ENCODE measurements at regions not wholly inside any gene's neighbourhood (a gene's known extent, or its start where the extent isn't known, plus 50 kb on each side); places are given as distances from the start of the nearest gene placed in this dataset.
"Not testable (repeated sequence)": the region's sequence is repeated elsewhere in the genome, so short reads cannot be mapped to it uniquely, and the experiment has no call there.

DNA sequence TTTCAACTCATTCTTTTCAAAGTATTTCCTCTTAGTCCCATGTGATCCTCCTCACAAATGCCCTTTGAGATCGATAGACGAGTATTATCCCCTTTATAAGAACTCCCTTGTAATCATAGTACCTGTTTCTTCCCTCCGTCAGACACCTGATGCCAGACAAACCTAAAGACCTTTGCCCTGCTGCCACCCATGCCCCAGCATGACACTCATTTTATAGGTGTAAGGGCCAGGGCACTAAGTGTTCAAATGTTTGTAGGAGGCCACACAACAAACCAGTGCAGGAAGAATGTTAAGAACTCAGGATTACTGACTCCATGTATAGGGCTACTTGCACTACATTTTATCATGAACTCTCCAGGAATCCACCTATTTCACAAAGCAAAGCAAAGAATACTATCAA, 115.6 kb upstream of the DIAPH2 start:
- Mint-ChIP-seq H3K27ac (no peak overlapping the region), H3K4me1 (no peaks in the 10 kb centered on the region), H3K36me3 (ENCODE audit: low read depth) (no peaks in the 10 kb centered on the region), H3K4me3 (no peak overlapping the region), H3K27me3 (no peaks in the 10 kb centered on the region)
- DNase-seq (no peak), ATAC-seq (no peak)
- no peaks in the 10 kb centered on the region for H3K9me3 ChIP-seq (ENCODE audit: control insufficient read depth, low read length, poor library complexity, severe bottlenecking)

DNA sequence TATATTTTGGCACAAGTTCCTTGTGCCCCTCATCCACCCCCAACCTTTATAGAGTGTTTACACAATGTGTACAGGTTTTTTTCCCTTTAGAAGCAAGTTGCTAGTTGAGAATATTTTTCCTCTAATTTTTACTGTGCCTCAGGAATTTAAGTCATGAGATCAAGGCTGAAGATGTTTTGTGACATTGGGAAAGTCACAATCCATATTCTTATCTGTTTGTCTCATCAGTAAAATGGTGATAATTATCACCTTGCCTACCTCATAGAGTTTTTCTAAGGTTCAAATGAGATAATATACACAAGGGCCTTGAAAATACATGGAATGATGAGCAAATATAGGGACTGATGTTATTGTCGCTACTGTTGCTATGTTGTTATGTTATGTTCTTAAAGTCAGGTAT, 109.6 kb upstream of the DIAPH2 start:
- H3K4me1 Mint-ChIP-seq, result no peaks in the 10 kb centered on the region
- no peak overlapping the region for H3K27ac Mint-ChIP-seq
- H3K36me3 Mint-ChIP-seq (ENCODE audit: low read depth), result no peaks in the 10 kb centered on the region
- H3K27me3 Mint-ChIP-seq, result peaks cover 8% of the 10 kb centered on the region
- no peaks in the 10 kb centered on the region for H3K9me3 ChIP-seq (ENCODE audit: control insufficient read depth, low read length, poor library complexity, severe bottlenecking)
- ATAC-seq, result no peak
- no peak overlapping the region for H3K4me3 Mint-ChIP-seq
- no peak for DNase-seq

DNA sequence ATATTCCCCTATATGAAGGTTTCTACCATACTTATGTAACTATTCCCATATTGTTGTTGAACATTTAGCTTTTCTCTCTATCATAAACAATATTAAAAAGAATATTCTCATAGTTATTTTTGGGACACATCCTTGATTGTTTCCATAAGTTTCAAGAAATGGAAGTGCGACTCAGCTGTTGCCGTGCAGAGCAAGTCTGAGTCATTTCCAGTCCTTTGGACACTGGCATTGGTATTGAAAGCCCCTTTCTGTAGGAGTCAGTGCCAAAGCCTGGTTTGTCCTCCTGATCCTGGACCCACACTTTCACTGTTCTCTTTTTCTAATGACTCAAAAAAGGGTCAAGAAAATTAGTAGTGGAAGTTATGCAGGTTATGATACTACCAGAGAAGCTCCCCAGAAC, 108.3 kb upstream of the DIAPH2 start:
- DNase-seq (no peak), ATAC-seq (no peak)
- H3K4me3 Mint-ChIP-seq, result no peak overlapping the region
- H3K27me3 Mint-ChIP-seq, result peaks cover 8% of the 10 kb centered on the region
- no peaks in the 10 kb centered on the region for H3K9me3 ChIP-seq (ENCODE audit: control insufficient read depth, low read length, poor library complexity, severe bottlenecking)
- H3K27ac Mint-ChIP-seq, result no peak overlapping the region
- H3K36me3 Mint-ChIP-seq (ENCODE audit: low read depth), result no peaks in the 10 kb centered on the region
- H3K4me1 Mint-ChIP-seq, result no peaks in the 10 kb centered on the region

DNA sequence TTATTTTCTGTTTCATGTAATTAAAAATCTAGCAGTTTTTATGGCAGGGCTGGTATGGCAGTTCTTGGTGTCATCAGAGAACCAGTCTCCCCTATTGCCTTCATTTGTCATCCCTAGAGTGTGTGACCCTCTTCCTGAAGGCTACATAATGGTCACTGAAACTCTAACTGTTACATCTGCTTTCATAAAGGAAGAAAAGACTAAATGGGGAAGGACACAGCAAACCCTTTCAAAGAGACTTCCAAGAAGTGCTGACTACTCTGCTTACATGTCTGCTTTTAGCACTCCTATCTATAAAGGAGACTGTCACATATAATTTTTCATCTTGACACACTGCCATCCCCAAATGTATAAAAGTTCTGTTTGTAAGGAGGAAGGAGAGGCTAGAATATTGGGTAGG, 105.9 kb upstream of the DIAPH2 start:
- no peaks in the 10 kb centered on the region for H3K36me3 Mint-ChIP-seq (ENCODE audit: low read depth)
- ATAC-seq, result no peak
- no peaks in the 10 kb centered on the region for H3K4me1 Mint-ChIP-seq

DNA sequence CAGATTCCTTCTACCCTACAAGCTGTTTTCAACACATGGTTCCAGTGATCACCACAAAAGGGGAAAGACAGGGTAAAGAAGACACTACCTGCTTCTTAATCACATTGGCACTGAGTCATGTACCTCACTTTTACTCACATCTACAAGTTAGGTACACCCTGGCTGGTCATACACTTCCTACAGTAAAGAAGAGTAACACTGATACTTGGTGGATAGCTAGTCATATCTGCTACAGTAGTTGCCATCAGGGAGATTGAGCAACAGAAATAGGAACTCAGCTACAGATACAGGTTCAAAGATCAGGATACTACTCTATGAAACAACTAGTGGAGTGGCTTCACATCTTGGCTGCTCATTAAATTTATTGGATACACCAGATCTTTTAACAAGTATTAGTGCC, 105.4 kb upstream of the DIAPH2 start:
- DNase-seq (no peak), ATAC-seq (no peak)
- H3K27ac Mint-ChIP-seq, result no peak overlapping the region
- H3K4me1 Mint-ChIP-seq, result no peaks in the 10 kb centered on the region
- peaks cover 8% of the 10 kb centered on the region for H3K27me3 Mint-ChIP-seq
- H3K4me3 Mint-ChIP-seq, result no peak overlapping the region
- H3K36me3 Mint-ChIP-seq (ENCODE audit: low read depth), result no peaks in the 10 kb centered on the region
- no peaks in the 10 kb centered on the region for H3K9me3 ChIP-seq (ENCODE audit: control insufficient read depth, low read length, poor library complexity, severe bottlenecking)

More for the DNA sequence above, 105.9 kb upstream of the DIAPH2 start:
- no peak overlapping the region for H3K4me3 Mint-ChIP-seq
- no peak overlapping the region for H3K27ac Mint-ChIP-seq
- no peak for DNase-seq
- H3K9me3 ChIP-seq (ENCODE audit: control insufficient read depth, low read length, poor library complexity, severe bottlenecking), result no peaks in the 10 kb centered on the region
- H3K27me3 Mint-ChIP-seq, result peaks cover 8% of the 10 kb centered on the region

DNA sequence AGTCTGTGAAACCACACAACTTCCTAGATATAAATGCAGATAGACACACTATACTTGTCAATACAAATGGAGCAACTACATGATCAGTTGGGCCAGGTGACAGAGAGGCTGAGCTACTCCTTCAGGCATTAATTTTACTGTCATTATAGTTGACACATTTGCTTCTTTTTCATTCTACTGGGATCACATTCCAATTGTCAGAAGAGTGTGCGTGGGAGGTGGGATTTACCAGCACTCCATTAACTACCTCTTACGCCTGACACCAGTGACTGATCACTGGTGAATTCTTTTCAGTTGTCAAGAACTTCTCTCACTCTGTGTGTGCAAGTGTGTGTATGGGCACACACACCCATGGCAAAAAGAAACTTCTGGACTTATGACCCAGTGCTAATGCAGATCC, 94.2 kb upstream of the DIAPH2 start:
- H3K27me3 Mint-ChIP-seq, result no peaks in the 10 kb centered on the region
- ATAC-seq (no peak), DNase-seq (no peak)
- H3K36me3 Mint-ChIP-seq (ENCODE audit: low read depth), result no peaks in the 10 kb centered on the region
- H3K27ac Mint-ChIP-seq, result no peak overlapping the region
- H3K9me3 ChIP-seq (ENCODE audit: control insufficient read depth, low read length, poor library complexity, severe bottlenecking), result no peaks in the 10 kb centered on the region
- no peak overlapping the region for H3K4me3 Mint-ChIP-seq
- H3K4me1 Mint-ChIP-seq, result no peaks in the 10 kb centered on the region

DNA sequence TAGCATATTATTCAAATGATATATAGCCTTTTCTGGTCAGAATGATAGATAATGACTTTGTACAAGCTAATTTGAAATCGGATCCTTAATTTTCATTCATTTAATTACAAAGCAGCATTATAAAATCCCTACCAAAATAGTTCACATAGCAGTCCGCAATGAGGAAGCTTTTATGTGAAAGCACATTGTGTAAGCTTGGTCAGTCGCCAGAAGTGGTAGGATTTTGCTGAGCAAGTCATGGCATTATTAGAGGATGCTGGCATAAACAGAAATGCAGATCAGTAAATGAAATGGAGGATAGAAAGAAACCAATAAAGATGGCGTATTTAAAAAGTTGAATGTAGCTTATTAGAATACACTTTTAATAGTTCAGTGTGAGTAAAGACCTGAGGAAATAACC, 93.2 kb upstream of the DIAPH2 start:
- H3K36me3 Mint-ChIP-seq (ENCODE audit: low read depth), result no peaks in the 10 kb centered on the region
- no peak overlapping the region for H3K27ac Mint-ChIP-seq
- no peaks in the 10 kb centered on the region for H3K9me3 ChIP-seq (ENCODE audit: control insufficient read depth, low read length, poor library complexity, severe bottlenecking)
- no peak overlapping the region for H3K4me3 Mint-ChIP-seq
- DNase-seq (no peak), ATAC-seq (no peak)
- no peaks in the 10 kb centered on the region for H3K4me1 Mint-ChIP-seq
- no peaks in the 10 kb centered on the region for H3K27me3 Mint-ChIP-seq

DNA sequence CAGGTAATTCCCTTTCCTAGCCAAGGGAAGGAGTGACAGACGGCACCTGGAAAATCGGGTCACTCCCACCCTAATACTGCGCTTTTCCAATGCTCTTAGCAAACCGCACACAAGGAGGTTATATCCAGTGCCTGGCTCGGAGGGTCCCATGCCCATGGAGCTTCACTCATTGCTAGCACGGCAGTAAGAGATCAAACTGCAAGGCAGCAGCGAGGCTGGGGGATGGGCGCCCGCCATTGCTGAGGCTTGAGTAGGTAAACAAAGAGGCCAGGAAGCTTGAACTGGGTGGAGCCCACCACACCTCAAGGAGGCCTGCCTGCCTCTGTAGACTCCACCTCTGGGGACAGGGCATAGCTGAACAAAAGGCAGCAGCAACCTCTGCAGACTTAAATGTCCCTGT, 86.8 kb upstream of the DIAPH2 start:
- not testable (repeated sequence) for H3K27ac Mint-ChIP-seq, H3K4me1 Mint-ChIP-seq

DNA sequence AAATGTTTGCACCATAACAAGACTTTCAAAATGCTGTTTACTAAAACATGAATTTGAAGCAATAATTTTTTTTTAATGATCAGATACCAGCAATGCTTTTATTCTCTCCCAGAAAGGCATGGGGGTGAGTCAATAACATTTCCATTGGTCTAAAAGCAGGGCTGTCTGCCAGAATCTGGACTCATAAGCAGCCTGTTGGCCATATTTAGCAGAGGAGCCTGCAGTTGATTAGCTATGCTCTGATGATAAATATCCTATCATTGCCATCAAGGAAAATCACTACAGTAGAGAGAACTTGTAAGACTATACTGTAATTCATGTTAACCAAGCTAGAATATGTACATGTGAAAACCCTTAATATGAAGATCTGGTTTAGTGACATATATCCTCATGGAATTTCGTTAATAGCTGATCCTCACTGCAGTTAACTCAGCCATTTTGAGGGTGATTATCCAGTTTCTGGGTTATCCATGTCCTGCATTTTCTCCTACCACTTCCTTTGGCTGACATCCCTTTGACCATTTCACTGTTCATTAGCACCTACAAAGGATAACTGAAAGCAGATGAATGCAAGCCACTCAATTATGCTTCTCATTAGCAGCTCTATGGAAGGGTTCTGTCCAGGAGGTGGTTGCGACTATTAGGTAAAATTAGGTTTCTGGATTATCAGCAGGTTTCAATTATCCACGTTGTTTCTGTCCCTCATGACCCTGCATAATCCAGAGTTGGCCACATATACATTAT, 72.9 kb upstream of the DIAPH2 start:
- H3K9me3 ChIP-seq (ENCODE audit: control insufficient read depth, low read length, poor library complexity, severe bottlenecking), result no peaks in the 10 kb centered on the region
- no peak for DNase-seq
- Mint-ChIP-seq H3K36me3 (ENCODE audit: low read depth) (no peaks in the 10 kb centered on the region), H3K4me3 (no peak overlapping the region), H3K4me1 (no peaks in the 10 kb centered on the region), H3K27ac (no peak overlapping the region), H3K27me3 (no peaks in the 10 kb centered on the region)
- ATAC-seq, result no peak

More for the DNA sequence above, 86.8 kb upstream of the DIAPH2 start:
- H3K4me3 Mint-ChIP-seq; H3K36me3 Mint-ChIP-seq (ENCODE audit: low read depth); H3K27me3 Mint-ChIP-seq; H3K9me3 ChIP-seq (ENCODE audit: control insufficient read depth, low read length, poor library complexity, severe bottlenecking); ATAC-seq; DNase-seq: not testable (repeated sequence)

DNA sequence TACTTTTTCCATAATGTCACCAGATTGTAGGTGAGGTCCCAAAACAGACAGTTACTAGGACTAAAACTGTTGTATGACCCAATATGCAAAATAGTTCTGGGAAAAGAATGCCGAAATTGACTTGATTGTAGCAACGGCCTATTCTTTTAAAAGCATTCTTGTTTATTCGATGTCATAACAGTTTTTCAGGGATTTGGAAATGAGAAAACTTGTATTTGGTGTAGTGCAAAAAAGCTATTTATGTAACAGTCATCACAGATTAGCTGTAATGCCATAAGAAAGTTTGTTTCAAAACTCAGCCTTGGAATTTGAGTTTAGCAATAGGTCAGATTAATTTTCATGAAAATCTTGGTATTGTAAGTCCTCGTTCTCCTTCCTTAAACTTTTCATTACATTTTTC, 69.2 kb upstream of the DIAPH2 start:
- Mint-ChIP-seq H3K4me1 (no peaks in the 10 kb centered on the region), H3K27me3 (no peaks in the 10 kb centered on the region), H3K4me3 (no peak overlapping the region), H3K27ac (no peak overlapping the region), H3K36me3 (ENCODE audit: low read depth) (no peaks in the 10 kb centered on the region)
- DNase-seq, result no peak
- no peak for ATAC-seq
- no peaks in the 10 kb centered on the region for H3K9me3 ChIP-seq (ENCODE audit: control insufficient read depth, low read length, poor library complexity, severe bottlenecking)

DNA sequence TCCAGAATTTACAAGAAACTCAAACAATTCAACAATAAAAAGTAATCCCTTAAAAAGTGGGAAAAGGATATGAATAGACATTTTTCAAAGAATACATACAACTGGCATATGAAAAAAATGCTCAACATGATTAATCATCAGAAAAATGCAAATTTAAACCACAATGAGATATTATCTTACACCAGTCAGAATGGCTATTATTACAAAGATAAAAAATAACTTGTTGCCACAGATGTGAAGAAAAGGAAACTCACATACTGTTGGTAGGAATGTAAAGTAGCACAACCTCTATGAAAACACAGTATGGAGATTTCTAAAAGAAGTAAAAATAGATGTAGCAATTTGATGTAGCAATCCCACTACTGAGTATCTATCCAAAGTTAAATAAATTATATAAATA, 65.1 kb upstream of the DIAPH2 start:
- H3K27ac Mint-ChIP-seq, result no peak overlapping the region
- no peaks in the 10 kb centered on the region for H3K4me1 Mint-ChIP-seq
- H3K36me3 Mint-ChIP-seq (ENCODE audit: low read depth), result no peaks in the 10 kb centered on the region
- no peak for DNase-seq
- no peaks in the 10 kb centered on the region for H3K27me3 Mint-ChIP-seq
- no peaks in the 10 kb centered on the region for H3K9me3 ChIP-seq (ENCODE audit: control insufficient read depth, low read length, poor library complexity, severe bottlenecking)
- ATAC-seq, result no peak
- no peak overlapping the region for H3K4me3 Mint-ChIP-seq

DNA sequence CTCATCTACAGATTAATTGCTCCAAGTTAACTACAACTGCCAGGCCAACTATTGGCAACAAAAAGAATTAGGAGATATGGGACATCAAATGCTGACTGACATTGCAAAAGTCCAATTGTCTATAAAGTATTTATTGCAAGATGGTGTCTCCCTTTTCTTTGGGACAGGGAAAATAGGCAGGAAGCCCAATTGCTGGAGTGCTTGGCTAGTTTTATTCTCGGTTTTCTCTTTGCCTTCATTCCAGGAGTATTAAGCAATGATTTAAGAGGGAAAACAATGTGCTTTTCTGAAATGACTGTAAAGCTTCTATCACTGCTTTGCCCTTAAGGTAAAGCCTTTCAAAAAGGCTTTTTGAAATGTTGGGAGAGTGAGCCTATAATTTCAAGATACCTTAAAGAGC, 62.8 kb upstream of the DIAPH2 start:
- ATAC-seq (no peak), DNase-seq (no peak)
- H3K9me3 ChIP-seq (ENCODE audit: control insufficient read depth, low read length, poor library complexity, severe bottlenecking), result no peaks in the 10 kb centered on the region
- Mint-ChIP-seq H3K4me1 (no peaks in the 10 kb centered on the region), H3K27me3 (no peaks in the 10 kb centered on the region), H3K27ac (no peak overlapping the region), H3K36me3 (ENCODE audit: low read depth) (no peaks in the 10 kb centered on the region), H3K4me3 (no peak overlapping the region)
